GM21786 (cell line): ENCODE measurements at regions not wholly inside any gene's neighbourhood (a gene's known extent, or its start where the extent isn't known, plus 50 kb on each side); places are given as distances from the start of the nearest gene placed in this dataset.
A peak's percentile ranks its signal among the peaks of the same experiment; 100 is the strongest.

Experiments used
- ATAC-seq: cut with Tn5 transposase; IDR thresholded peaks from one replicate; pipeline ENCODE4 v1.9.1; 2021; ENCODE audit not compliant: unreplicated experiment

- ATAC-seq: no peak
Observed at GRCh38 chrX:69231903-69232302, 66.7 kb upstream of the PJA1 start.

GRCh38 chrX:69229436-69229835 is 64.2 kb upstream of the PJA1 start:
- ATAC-seq: no peak

- ATAC-seq: no peak
Observed at GRCh38 chrX:69228732-69229131, 63.5 kb upstream of the PJA1 start.

- ATAC-seq: no peak
Observed at GRCh38 chrX:69226459-69227158, 61.4 kb upstream of the PJA1 start.

GRCh38 chrX:69222103-69223090 is 57.1 kb upstream of the PJA1 start:
- ATAC-seq: peak; percentile 60

GRCh38 chrX:69221239-69222102 is 56.2 kb upstream of the PJA1 start:
- ATAC-seq: no peak

- ATAC-seq: no peak
Observed at GRCh38 chrX:69218407-69218997, 53.2 kb upstream of the PJA1 start.

GRCh38 chrX:69216911-69217310 is 51.7 kb upstream of the PJA1 start:
- ATAC-seq: no peak

- no peak for ATAC-seq
Observed at GRCh38 chrX:69216446-69216845, 51.2 kb upstream of the PJA1 start.

- no peak for ATAC-seq
Observed at GRCh38 chrX:69215161-69215875, 50.1 kb upstream of the PJA1 start.
